ENCODE measurements at regions not wholly inside any gene's neighbourhood (a gene's known extent, or its start where the extent isn't known, plus 50 kb on each side); places are given as distances from the start of the nearest gene placed in this dataset.

GRCh38 chr6:120576061-120576460 lies 758.2 kb downstream of the TBC1D32 start:
- in situ Hi-C loops (cut with HindIII; ENCODE audit: low pct_ligation_motif_present, low sequenced_read_pairs) = no loop called here
- no peaks in the 10 kb centered on the region for H3K36me3 ChIP-seq (replicated peaks)
- H3K27me3 ChIP-seq (replicated peaks) = no peaks in the 10 kb centered on the region
- no peak overlapping the region for H3K27ac ChIP-seq
- no peak overlapping the region for H3K4me3 ChIP-seq (ENCODE audit: low read depth, low read length)
- no peak for TF ChIP-seq CTCF (IDR thresholded peaks at IDR 0.05; ENCODE audit: low read depth, low read length, missing control alignments)
- no peak for DNase-seq

GRCh38 chr6:120569714-120570113 lies 764.6 kb downstream of the TBC1D32 start:
- Histone ChIP-seq H3K27ac (no peak overlapping the region), H3K4me3 (ENCODE audit: low read depth, low read length) (no peak overlapping the region), H3K36me3 (replicated peaks) (no peaks in the 10 kb centered on the region), H3K27me3 (replicated peaks) (no peaks in the 10 kb centered on the region)
- in situ Hi-C loops (cut with HindIII; ENCODE audit: low pct_ligation_motif_present, low sequenced_read_pairs) = no loop called here
- no peak for DNase-seq
- TF ChIP-seq CTCF (IDR thresholded peaks at IDR 0.05; ENCODE audit: low read depth, low read length, missing control alignments) = no peak

GRCh38 chr6:120564779-120565178 lies 769.5 kb downstream of the TBC1D32 start:
- in situ Hi-C loops (cut with HindIII; ENCODE audit: low pct_ligation_motif_present, low sequenced_read_pairs) = no loop called here
- DNase-seq = no peak
- H3K4me3 ChIP-seq (ENCODE audit: low read depth, low read length) = no peak overlapping the region
- no peaks in the 10 kb centered on the region for H3K27me3 ChIP-seq (replicated peaks)
- TF ChIP-seq CTCF (IDR thresholded peaks at IDR 0.05; ENCODE audit: low read depth, low read length, missing control alignments) = no peak
- no peaks in the 10 kb centered on the region for H3K36me3 ChIP-seq (replicated peaks)
- H3K27ac ChIP-seq = no peak overlapping the region

GRCh38 chr6:120558294-120558693 lies 776.0 kb downstream of the TBC1D32 start:
- no peaks in the 10 kb centered on the region for H3K36me3 ChIP-seq (replicated peaks)
- H3K4me3 ChIP-seq (ENCODE audit: low read depth, low read length) = no peak overlapping the region
- H3K27me3 ChIP-seq (replicated peaks) = no peaks in the 10 kb centered on the region
- TF ChIP-seq CTCF (IDR thresholded peaks at IDR 0.05; ENCODE audit: low read depth, low read length, missing control alignments) = no peak
- no peak overlapping the region for H3K27ac ChIP-seq
- no peak for DNase-seq
- in situ Hi-C loops (cut with HindIII; ENCODE audit: low pct_ligation_motif_present, low sequenced_read_pairs) = no loop called here

GRCh38 chr6:120557554-120557953 lies 776.7 kb downstream of the TBC1D32 start:
- Histone ChIP-seq H3K27me3 (replicated peaks) (no peaks in the 10 kb centered on the region), H3K4me3 (ENCODE audit: low read depth, low read length) (no peak overlapping the region), H3K36me3 (replicated peaks) (no peaks in the 10 kb centered on the region), H3K27ac (no peak overlapping the region)
- in situ Hi-C loops (cut with HindIII; ENCODE audit: low pct_ligation_motif_present, low sequenced_read_pairs) = no loop called here
- no peak for DNase-seq
- TF ChIP-seq CTCF (IDR thresholded peaks at IDR 0.05; ENCODE audit: low read depth, low read length, missing control alignments) = no peak

GRCh38 chr6:120556491-120556890 lies 777.8 kb downstream of the TBC1D32 start:
- DNase-seq = no peak
- Histone ChIP-seq H3K27ac (no peak overlapping the region), H3K36me3 (replicated peaks) (no peaks in the 10 kb centered on the region), H3K27me3 (replicated peaks) (no peaks in the 10 kb centered on the region), H3K4me3 (ENCODE audit: low read depth, low read length) (no peak overlapping the region)
- in situ Hi-C loops (cut with HindIII; ENCODE audit: low pct_ligation_motif_present, low sequenced_read_pairs) = no loop called here
- no peak for TF ChIP-seq CTCF (IDR thresholded peaks at IDR 0.05; ENCODE audit: low read depth, low read length, missing control alignments)

All from brain microvascular endothelial cell (primary cell).